Upper lobe of right lung (tissue), 1 donor: ENCODE measurements at regions not wholly inside any gene's neighbourhood (a gene's known extent, or its start where the extent isn't known, plus 50 kb on each side); places are given as distances from the start of the nearest gene placed in this dataset.

Experiments
- ATAC-seq: fragments of 200-7000 bp; cut with Tn5 transposase; one replicate; pipeline ENCODE4 v1.9.1; 2020; ENCODE audit warnings: mild to moderate bottlenecking, moderate library complexity
- DNase-seq: peaks from one replicate; pipeline ENCODE4 v3.0.0-alpha.2; 2020
- H3K27ac ChIP-seq: fragments of 200-600 bp; one replicate; pipeline ENCODE4 v1.8.0; 2022
- H3K27me3 ChIP-seq: fragments of 200-600 bp; one replicate; pipeline ENCODE4 v1.8.0; 2022; ENCODE audit warnings: mild to moderate bottlenecking
- H3K36me3 ChIP-seq: fragments of 200-600 bp; one replicate; pipeline ENCODE4 v1.8.0; 2022
- H3K4me1 ChIP-seq: fragments of 200-600 bp; one replicate; pipeline ENCODE4 v1.8.0; 2022
- H3K4me3 ChIP-seq: fragments of 200-600 bp; one replicate; pipeline ENCODE4 v1.8.0; 2022; ENCODE audit warnings: mild to moderate bottlenecking
- H3K9me3 ChIP-seq: fragments of 200-600 bp; one replicate; pipeline ENCODE4 v1.8.0; 2022
- intact Hi-C: fragments of 100-400 bp; cut with DNase I; formaldehyde crosslinking; loops from one replicate; pipeline ENCODE4 v1.11.0; 2022
- TF ChIP-seq, protein P1 (sequence below): fragments of 200-600 bp; IDR thresholded peaks from one replicate; pipeline ENCODE4 v1.8.0; 2022; ENCODE audit warnings: antibody characterized with exemption
- donor health status: DM: no; HTN: yes; CAD: no; lungs with severe emphysema.

DNA sequence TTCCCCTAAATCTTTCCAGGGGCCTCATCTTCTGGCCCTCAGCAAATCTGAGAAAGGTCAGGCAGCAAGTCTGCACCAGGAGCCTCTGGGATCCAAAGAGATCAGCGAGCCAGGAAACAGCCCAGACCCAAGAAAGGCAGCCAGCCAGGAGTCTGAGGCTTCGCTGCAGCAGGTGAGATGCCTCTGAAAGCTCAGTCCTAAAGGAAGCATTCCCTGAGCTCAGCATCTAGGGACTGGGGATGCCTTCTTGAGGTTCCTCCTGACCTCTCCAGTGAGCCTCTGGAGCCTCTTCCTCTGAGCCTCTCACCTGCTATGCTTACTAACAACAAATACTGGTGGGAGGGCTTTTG is 118.8 kb upstream of the MAFB start:
- Histone ChIP-seq H3K36me3 (no peaks in the 10 kb centered on the region), H3K9me3 (no peaks in the 10 kb centered on the region), H3K27me3 (peaks cover 10% of the 10 kb centered on the region), H3K27ac (no peak overlapping the region), H3K4me3 (no peak overlapping the region), H3K4me1 (no peaks in the 10 kb centered on the region)
- ATAC-seq, result no peak
- intact Hi-C loops, result no loop called here
- TF ChIP-seq, protein P1, sequence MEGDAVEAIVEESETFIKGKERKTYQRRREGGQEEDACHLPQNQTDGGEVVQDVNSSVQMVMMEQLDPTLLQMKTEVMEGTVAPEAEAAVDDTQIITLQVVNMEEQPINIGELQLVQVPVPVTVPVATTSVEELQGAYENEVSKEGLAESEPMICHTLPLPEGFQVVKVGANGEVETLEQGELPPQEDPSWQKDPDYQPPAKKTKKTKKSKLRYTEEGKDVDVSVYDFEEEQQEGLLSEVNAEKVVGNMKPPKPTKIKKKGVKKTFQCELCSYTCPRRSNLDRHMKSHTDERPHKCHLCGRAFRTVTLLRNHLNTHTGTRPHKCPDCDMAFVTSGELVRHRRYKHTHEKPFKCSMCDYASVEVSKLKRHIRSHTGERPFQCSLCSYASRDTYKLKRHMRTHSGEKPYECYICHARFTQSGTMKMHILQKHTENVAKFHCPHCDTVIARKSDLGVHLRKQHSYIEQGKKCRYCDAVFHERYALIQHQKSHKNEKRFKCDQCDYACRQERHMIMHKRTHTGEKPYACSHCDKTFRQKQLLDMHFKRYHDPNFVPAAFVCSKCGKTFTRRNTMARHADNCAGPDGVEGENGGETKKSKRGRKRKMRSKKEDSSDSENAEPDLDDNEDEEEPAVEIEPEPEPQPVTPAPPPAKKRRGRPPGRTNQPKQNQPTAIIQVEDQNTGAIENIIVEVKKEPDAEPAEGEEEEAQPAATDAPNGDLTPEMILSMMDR, result no peak
- no peak for DNase-seq

DNA sequence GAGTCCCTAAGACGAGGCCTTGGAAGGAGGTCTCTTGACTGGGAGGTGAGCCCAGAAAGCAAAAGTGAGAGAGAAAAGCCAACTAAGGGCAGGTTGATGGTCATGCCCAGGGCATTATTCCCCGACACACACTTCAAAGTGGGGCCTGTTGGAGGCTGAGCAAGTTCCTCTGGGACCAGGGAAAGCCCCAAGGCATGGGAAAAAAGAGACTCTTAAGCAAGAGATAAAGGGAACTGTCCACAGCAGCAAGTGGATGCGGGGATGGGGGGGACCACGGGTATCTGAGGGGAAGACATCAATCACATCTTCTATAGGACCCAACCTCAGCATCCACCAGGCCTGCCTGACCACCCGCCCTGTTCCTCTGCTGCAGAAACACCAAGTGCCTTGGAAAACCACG is 119.9 kb upstream of the MAFB start:
- H3K4me3 ChIP-seq, result no peak overlapping the region
- intact Hi-C loops, result no loop called here
- no peak for ATAC-seq
- H3K27me3 ChIP-seq, result peaks cover 10% of the 10 kb centered on the region
- no peak overlapping the region for H3K27ac ChIP-seq
- TF ChIP-seq, protein P1, result no peak
- no peaks in the 10 kb centered on the region for H3K4me1 ChIP-seq
- H3K36me3 ChIP-seq, result no peaks in the 10 kb centered on the region
- no peaks in the 10 kb centered on the region for H3K9me3 ChIP-seq
- no peak for DNase-seq

DNA sequence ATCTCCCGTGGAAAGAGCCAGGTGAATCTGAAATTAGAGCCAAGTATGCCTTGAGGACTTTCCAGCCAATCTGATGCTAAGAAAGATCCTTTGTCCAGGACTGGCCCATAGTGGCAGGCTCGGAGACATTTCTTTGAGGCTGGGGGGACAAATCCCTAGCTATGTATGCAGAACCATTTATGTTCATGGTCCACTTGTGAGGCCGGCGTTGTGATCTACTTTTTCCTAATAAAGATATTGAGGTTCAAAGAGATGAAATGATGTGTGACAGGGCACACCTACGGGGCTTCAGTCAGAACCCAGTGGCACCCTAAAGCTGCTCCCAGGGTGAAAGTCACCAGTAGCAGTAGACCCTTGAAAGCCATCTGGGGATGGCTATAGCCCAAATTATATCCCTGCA is 120.3 kb upstream of the MAFB start:
- TF ChIP-seq, protein P1, result no peak
- no peak for ATAC-seq
- Histone ChIP-seq H3K36me3 (no peaks in the 10 kb centered on the region), H3K27ac (no peak overlapping the region), H3K4me3 (no peak overlapping the region), H3K9me3 (no peaks in the 10 kb centered on the region), H3K4me1 (no peaks in the 10 kb centered on the region), H3K27me3 (peaks cover 9% of the 10 kb centered on the region)
- no peak for DNase-seq
- intact Hi-C loops, result no loop called here

DNA sequence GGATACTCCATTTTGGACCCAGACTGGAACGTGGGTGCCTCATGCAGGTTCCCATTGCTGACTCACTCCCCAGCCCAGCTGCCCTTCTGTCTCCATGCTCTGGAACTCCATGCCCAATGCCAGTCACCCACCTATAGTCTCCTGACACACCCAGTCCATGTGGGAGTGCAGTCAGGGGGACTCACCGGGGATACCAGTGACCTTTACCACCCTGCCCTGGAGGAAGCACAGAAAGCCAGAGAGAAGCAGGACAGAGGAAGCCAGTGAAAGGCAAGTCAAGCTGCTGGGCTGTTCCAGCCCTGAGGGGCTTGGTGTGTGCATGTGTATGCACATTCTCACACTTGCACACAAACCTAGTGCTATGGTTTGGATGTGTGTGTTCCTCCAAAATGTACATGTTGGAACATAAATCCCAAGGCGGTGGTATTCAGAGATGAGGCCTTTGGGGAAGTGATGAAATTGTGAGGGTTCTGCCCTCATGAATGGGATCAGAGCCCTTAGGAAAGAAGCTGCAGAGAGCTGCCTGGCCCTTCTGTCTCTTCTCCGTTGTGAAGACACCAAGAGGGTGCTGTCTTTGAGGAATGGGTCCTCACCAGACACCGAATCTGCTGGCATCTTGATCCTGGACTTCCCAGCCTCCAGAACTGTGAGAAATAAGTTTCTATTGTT is 121.4 kb upstream of the MAFB start:
- Histone ChIP-seq H3K27ac (no peak overlapping the region), H3K36me3 (no peaks in the 10 kb centered on the region), H3K9me3 (no peaks in the 10 kb centered on the region), H3K4me1 (no peaks in the 10 kb centered on the region), H3K4me3 (no peak overlapping the region), H3K27me3 (peaks cover 5% of the 10 kb centered on the region)
- DNase-seq, result no peak
- peak; percentile 30 for ATAC-seq
- intact Hi-C loops, result no loop called here
- TF ChIP-seq, protein P1, result no peak

DNA sequence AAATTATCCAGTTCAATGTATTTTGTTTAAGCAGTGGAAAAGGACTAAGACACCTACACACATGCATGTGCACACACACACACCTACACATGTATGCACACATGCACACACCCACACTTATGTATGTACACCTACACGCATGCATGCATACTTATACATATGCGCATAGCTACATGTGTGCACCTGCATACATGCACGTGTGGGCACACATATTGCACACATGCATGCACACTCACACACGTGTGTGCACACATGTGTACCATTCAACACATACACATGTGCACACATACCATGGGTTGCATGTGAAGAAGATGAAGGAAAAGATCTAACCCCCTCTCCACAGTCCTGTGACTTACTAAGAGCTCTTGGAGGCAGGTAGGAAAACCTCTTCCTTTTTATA is 122.0 kb upstream of the MAFB start:
- Histone ChIP-seq H3K36me3 (no peaks in the 10 kb centered on the region), H3K27ac (no peak overlapping the region), H3K27me3 (peaks cover 5% of the 10 kb centered on the region), H3K4me3 (no peak overlapping the region), H3K9me3 (no peaks in the 10 kb centered on the region), H3K4me1 (no peaks in the 10 kb centered on the region)
- intact Hi-C loops, result no loop called here
- TF ChIP-seq, protein P1, result no peak
- DNase-seq, result no peak
- ATAC-seq, result no peak
